Neural cell (in vitro differentiated cells): ENCODE measurements at regions not wholly inside any gene's neighbourhood (a gene's known extent, or its start where the extent isn't known, plus 50 kb on each side); places are given as distances from the start of the nearest gene placed in this dataset.

Experiments used
- H2AFZ ChIP-seq: fragments of 200-600, 300-800 bp; sonication (generic), shearing (Covaris generic); 2 replicates; pipeline ENCODE4 v1.6.0; 2014; ENCODE audit warnings: low read depth, mild to moderate bottlenecking, antibody characterized with exemption, low read length, moderate library complexity
- H3F3A ChIP-seq: fragments of 200-600 bp; shearing (Covaris generic); 2 replicates; pipeline ENCODE4 v1.6.1; 2016; ENCODE audit warnings: mild to moderate bottlenecking, moderate library complexity, mixed read lengths, antibody characterized with exemption, low read length; ENCODE audit not compliant: insufficient read depth, poor library complexity, severe bottlenecking
- H3K27ac ChIP-seq: fragments of 200-600, 300-800 bp; sonication (generic), shearing (Covaris generic); 2 replicates; pipeline ENCODE4 v1.5.1; 2014; ENCODE audit warnings: mild to moderate bottlenecking, low read length, moderate library complexity
- H3K27me3 ChIP-seq: fragments of 300-800, 200-600 bp; sonication (generic), shearing (Covaris generic); 2 replicates; pipeline ENCODE4 v1.6.0; 2014; ENCODE audit warnings: mild to moderate bottlenecking, low read depth, low read length, moderate library complexity; ENCODE audit not compliant: insufficient read depth
- H3K36me3 ChIP-seq: fragments of 300-800, 200-600 bp; sonication (generic), shearing (Covaris generic); 2 replicates; pipeline ENCODE4 v1.5.1; 2014; ENCODE audit warnings: mild to moderate bottlenecking, antibody characterized with exemption, low read length, moderate library complexity; ENCODE audit not compliant: insufficient read depth
- H3K4me2 ChIP-seq: fragments of 300-800, 200-600 bp; sonication (generic), shearing (Covaris generic); 2 replicates; pipeline ENCODE4 v1.6.0; 2014; ENCODE audit warnings: mild to moderate bottlenecking, low read length
- H3K4me3 ChIP-seq: fragments of 300-800, 200-600 bp; sonication (generic), shearing (Covaris generic); 2 replicates; pipeline ENCODE4 v1.5.1; 2014; ENCODE audit warnings: mild to moderate bottlenecking, low read length, moderate library complexity
- H3K79me2 ChIP-seq: fragments of 200-600 bp; shearing (Covaris generic); replicated peaks from 2 replicates; pipeline ENCODE4 v1.6.0; 2014; ENCODE audit warnings: mild to moderate bottlenecking, low read length, moderate library complexity; ENCODE audit not compliant: insufficient read depth
- H3K9ac ChIP-seq: fragments of 300-800, 200-600 bp; sonication (generic), shearing (Covaris generic); 2 replicates; pipeline ENCODE4 v1.6.1; 2016; ENCODE audit warnings: mild to moderate bottlenecking, low read length, mixed read lengths
- H3K9me2 ChIP-seq: fragments of 200-600 bp; shearing (Covaris generic); 2 replicates; pipeline ENCODE4 v1.6.1; 2016; ENCODE audit warnings: mild to moderate bottlenecking, low read length, mixed read lengths; ENCODE audit not compliant: insufficient read depth
- H3K9me3 ChIP-seq: fragments of 200-600, 300-800 bp; sonication (generic), shearing (Covaris generic); 2 replicates; pipeline ENCODE4 v1.6.1; 2016; ENCODE audit warnings: mild to moderate bottlenecking, mixed run types, low read length, moderate library complexity, mixed read lengths
- H4K20me1 ChIP-seq: fragments of 200-600 bp; shearing (Covaris generic); 2 replicates; pipeline ENCODE4 v1.6.1; 2016; ENCODE audit warnings: mild to moderate bottlenecking, mixed run types; ENCODE audit not compliant: insufficient read depth
- CTCF ChIP-seq: fragments of 450-650 bp; IDR thresholded peaks from 2 replicates; pipeline ENCODE4 v1.5.1; 2014; ENCODE audit warnings: antibody characterized with exemption, mild to moderate bottlenecking, moderate library complexity; ENCODE audit not compliant: poor library complexity, severe bottlenecking
- EP300 ChIP-seq: fragments of 450-650 bp; conservative IDR thresholded peaks from 2 replicates; pipeline ENCODE4 v1.6.1; 2014; ENCODE audit warnings: antibody characterized with exemption, mild to moderate bottlenecking, moderate library complexity; ENCODE audit not compliant: poor library complexity, severe bottlenecking
- EZH2 ChIP-seq: fragments of 200-600, 300-800 bp; shearing (Covaris generic), sonication (generic); IDR thresholded peaks from 2 replicates; pipeline ENCODE4 v1.6.1; 2014; ENCODE audit warnings: antibody characterized with exemption, low read length, borderline replicate concordance, mild to moderate bottlenecking; ENCODE audit not compliant: insufficient read depth, poor library complexity, severe bottlenecking
- MXI1 ChIP-seq: fragments of 450-650 bp; conservative IDR thresholded peaks from 2 replicates; pipeline ENCODE4 v1.6.1; 2014; ENCODE audit warnings: antibody characterized with exemption, mild to moderate bottlenecking; ENCODE audit not compliant: poor library complexity, severe bottlenecking
- POLR2AphosphoS5 ChIP-seq: IDR thresholded peaks from 2 replicates; pipeline ENCODE4 v1.6.1; 2012
- RAD21 ChIP-seq: fragments of 450-650 bp; conservative IDR thresholded peaks from 2 replicates; pipeline ENCODE4 v1.6.1; 2014; ENCODE audit warnings: antibody characterized with exemption, mild to moderate bottlenecking, moderate library complexity
- REST ChIP-seq: IDR thresholded peaks from 2 replicates; pipeline ENCODE4 v1.6.1; 2012; ENCODE audit warnings: borderline replicate concordance
- SMC3 ChIP-seq: fragments of 450-650 bp; conservative IDR thresholded peaks from 2 replicates; pipeline ENCODE4 v1.6.1; 2014; ENCODE audit warnings: antibody characterized with exemption, mild to moderate bottlenecking, moderate library complexity; ENCODE audit not compliant: poor library complexity
- TAF1 ChIP-seq: IDR thresholded peaks from 2 replicates; pipeline ENCODE4 v1.6.1; 2012; ENCODE audit warnings: low read depth

- Histone ChIP-seq H3K27me3 (no peaks in the 10 kb centered on the region), H3F3A (no peaks in the 10 kb centered on the region), H3K9ac (no peak overlapping the region), H3K27ac (no peak overlapping the region), H3K36me3 (no peaks in the 10 kb centered on the region), H3K4me3 (no peak overlapping the region), H3K9me3 (no peaks in the 10 kb centered on the region), H2AFZ (no peak overlapping the region), H3K9me2 (no peaks in the 10 kb centered on the region), H3K79me2 (no peaks in the 10 kb centered on the region), H4K20me1 (no peaks in the 10 kb centered on the region), H3K4me2 (no peak overlapping the region)
- TF ChIP-seq RAD21 (no peak), CTCF (no peak)
Measured at GRCh38 chr5:39702928-39703327, 278.1 kb upstream of the DAB2 start.

GRCh38 chr5:39700523-39700922, 275.7 kb upstream of the DAB2 start:
- no peaks in the 10 kb centered on the region for H4K20me1 ChIP-seq
- H3K36me3 ChIP-seq = no peaks in the 10 kb centered on the region

More at GRCh38 chr5:39700523-39700922, 275.7 kb upstream of the DAB2 start:
- H3K4me3 ChIP-seq = no peak overlapping the region
- H3K9me2 ChIP-seq = no peaks in the 10 kb centered on the region
- no peak overlapping the region for H3K4me2 ChIP-seq
- no peak for TF ChIP-seq EP300
- no peak for TF ChIP-seq TAF1
- no peak for TF ChIP-seq RAD21
- TF ChIP-seq POLR2AphosphoS5 = no peak
- no peak for TF ChIP-seq SMC3
- no peak for TF ChIP-seq MXI1
- no peak for TF ChIP-seq EZH2
- TF ChIP-seq CTCF = no peak
- TF ChIP-seq REST = no peak
- H2AFZ ChIP-seq = no peak overlapping the region
- no peaks in the 10 kb centered on the region for H3K79me2 ChIP-seq
- H3K9me3 ChIP-seq = no peaks in the 10 kb centered on the region
- no peaks in the 10 kb centered on the region for H3F3A ChIP-seq
- no peak overlapping the region for H3K27ac ChIP-seq
- H3K27me3 ChIP-seq = no peaks in the 10 kb centered on the region
- H3K9ac ChIP-seq = no peak overlapping the region
